ENCODE measurements at regions not wholly inside any gene's neighbourhood (a gene's known extent, or its start where the extent isn't known, plus 50 kb on each side); places are given as distances from the start of the nearest gene placed in this dataset.

- TF ChIP-seq ZNF462 (CRISPR knock-in tag; IDR thresholded peaks at IDR 0.05) (no peak), STAT1 (IDR thresholded peaks at IDR 0.05; ENCODE audit: unreplicated experiment) (no peak), CREB1 (CRISPR knock-in tag; IDR thresholded peaks at IDR 0.05; ENCODE audit: low read depth) (no peak), JUNB (IDR thresholded peaks at IDR 0.05; ENCODE audit: unreplicated experiment) (no peak), POLR2AphosphoS5 (IDR thresholded peaks at IDR 0.05; ENCODE audit: low read depth) (no peak)
Measured at GRCh38 chr22:49226096-49226495, 601.6 kb downstream of the BRD1 start (continued).

DNA sequence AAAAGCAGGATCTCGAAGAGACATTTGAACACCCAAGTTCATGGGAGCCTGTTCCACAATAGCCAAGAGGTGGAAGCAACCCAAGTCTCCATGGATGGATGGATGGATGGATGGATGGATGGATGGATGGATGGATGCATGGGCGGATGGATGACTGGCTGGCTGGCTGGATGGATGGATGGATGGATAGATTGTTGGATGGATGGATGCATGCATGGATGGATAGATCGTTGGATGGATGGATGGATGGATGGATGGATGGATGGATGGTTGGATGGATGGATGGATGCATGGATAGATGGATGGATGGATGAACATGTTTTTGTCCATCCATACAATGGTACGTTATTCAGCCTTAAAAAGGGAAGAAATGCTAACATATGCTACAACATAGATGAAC, 603.4 kb downstream of the BRD1 start:
- no peaks in the 10 kb centered on the region for H3K4me1 ChIP-seq (ENCODE audit: insufficient read depth)
- no peak for ATAC-seq
- no peak for TF ChIP-seq EZH2phosphoT487 (IDR thresholded peaks at IDR 0.05; ENCODE audit: unreplicated experiment)
- TF ChIP-seq STAT1 (IDR thresholded peaks at IDR 0.05; ENCODE audit: unreplicated experiment), result no peak
- TF ChIP-seq EZH2 (IDR thresholded peaks at IDR 0.05; ENCODE audit: low read depth, unreplicated experiment), result no peak
- TF ChIP-seq, protein P1, sequence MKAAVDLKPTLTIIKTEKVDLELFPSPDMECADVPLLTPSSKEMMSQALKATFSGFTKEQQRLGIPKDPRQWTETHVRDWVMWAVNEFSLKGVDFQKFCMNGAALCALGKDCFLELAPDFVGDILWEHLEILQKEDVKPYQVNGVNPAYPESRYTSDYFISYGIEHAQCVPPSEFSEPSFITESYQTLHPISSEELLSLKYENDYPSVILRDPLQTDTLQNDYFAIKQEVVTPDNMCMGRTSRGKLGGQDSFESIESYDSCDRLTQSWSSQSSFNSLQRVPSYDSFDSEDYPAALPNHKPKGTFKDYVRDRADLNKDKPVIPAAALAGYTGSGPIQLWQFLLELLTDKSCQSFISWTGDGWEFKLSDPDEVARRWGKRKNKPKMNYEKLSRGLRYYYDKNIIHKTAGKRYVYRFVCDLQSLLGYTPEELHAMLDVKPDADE (IDR thresholded peaks at IDR 0.05), result no peak
- no peak for TF ChIP-seq NANOG (IDR thresholded peaks at IDR 0.05; ENCODE audit: borderline replicate concordance)
- TF ChIP-seq JUNB (IDR thresholded peaks at IDR 0.05; ENCODE audit: unreplicated experiment), result no peak
- TF ChIP-seq ZNF114 (CRISPR knock-in tag; IDR thresholded peaks at IDR 0.05), result no peak
- no peak for TF ChIP-seq CTCF (conservative IDR thresholded peaks at IDR 0.05; ENCODE audit: low read depth in 2 of 2)
- TF ChIP-seq CREB1 (CRISPR knock-in tag; IDR thresholded peaks at IDR 0.05; ENCODE audit: low read depth), result no peak

More for the DNA sequence above, 603.4 kb downstream of the BRD1 start:
- no peaks in the 10 kb centered on the region for H3F3A ChIP-seq (replicated peaks; ENCODE audit: low read depth)
- Mint-ChIP-seq H3K27ac (no peak overlapping the region), H3K9me3 (peaks cover 2% of the 10 kb centered on the region; the same call in 1 of the 3 replicates), H3K4me3 (no peak overlapping the region), H3K36me3 (ENCODE audit: low read depth) (no peaks in the 10 kb centered on the region), H3K4me1 (no peaks in the 10 kb centered on the region), H3K27me3 (ENCODE audit: insufficient read depth, low read depth, poor library complexity) (peaks cover 2% of the 10 kb centered on the region)
- H3K4me3 ChIP-seq, result no peak overlapping the region
- no peaks in the 10 kb centered on the region for H3K79me2 ChIP-seq (replicated peaks; ENCODE audit: insufficient read depth)
- H4K20me1 ChIP-seq (replicated peaks; ENCODE audit: insufficient read depth), result no peaks in the 10 kb centered on the region
- no peak overlapping the region for H3K27ac ChIP-seq (ENCODE audit: low read depth)
- no peaks in the 10 kb centered on the region for H3K9me2 ChIP-seq (ENCODE audit: insufficient read depth)
- H3K4me2 ChIP-seq, result no peak overlapping the region
- H3K36me3 ChIP-seq (ENCODE audit: insufficient read depth), result peaks cover 17% of the 10 kb centered on the region; the same call in 1 of the 2 replicates
- no peak overlapping the region for H2AFZ ChIP-seq
- no peak for DNase-seq (ENCODE audit: low spot score)
- no peaks in the 10 kb centered on the region for H3K27me3 ChIP-seq (ENCODE audit: insufficient read depth)

All from GM23338 (cell line).